Colonic mucosa (tissue), 4 donors: ENCODE measurements at regions not wholly inside any gene's neighbourhood (a gene's known extent, or its start where the extent isn't known, plus 50 kb on each side); places are given as distances from the start of the nearest gene placed in this dataset.

Source experiments
- DNase-seq: peaks from one replicate; pipeline ENCODE4 v3.0.0-alpha.2; 2020
- H3K27ac ChIP-seq: fragments of 200-600 bp; one replicate; pipeline ENCODE4 v1.8.0; 2021
- H3K27me3 ChIP-seq: fragments of 200-600 bp; one replicate; pipeline ENCODE4 v1.8.0; 2021
- H3K36me3 ChIP-seq: fragments of 200-600 bp; one replicate; pipeline ENCODE4 v1.8.0; 2021
- H3K4me1 ChIP-seq: fragments of 200-600 bp; one replicate; pipeline ENCODE4 v1.8.0; 2021; ENCODE audit warnings: mild to moderate bottlenecking
- H3K4me3 ChIP-seq: fragments of 200-600 bp; one replicate; pipeline ENCODE4 v1.8.0; 2021
- H3K9ac ChIP-seq, 2 donors: one replicate each; pipeline ENCODE4 v1.7.0; 2013; ENCODE audit warnings: control low read depth in 2 of 2, low read depth in 2 of 2, low read length in 2 of 2
- H3K9me3 ChIP-seq: fragments of 200-600 bp; one replicate; pipeline ENCODE4 v1.8.0; 2021
- intact Hi-C: fragments of 100-400 bp; cut with DNase I; formaldehyde crosslinking; loops from one replicate; pipeline ENCODE4 v1.14.1; 2022
- TF ChIP-seq, protein P1 (sequence below): fragments of 200-600 bp; IDR thresholded peaks from one replicate; pipeline ENCODE4 v1.8.0; 2022; ENCODE audit warnings: antibody characterized with exemption, mild to moderate bottlenecking
- donor health status: healthy.
- donor health status: DM: no; HTN: no; CAD: no.
- donor health status: DM: no; HTN: no; CAD: no.

DNA sequence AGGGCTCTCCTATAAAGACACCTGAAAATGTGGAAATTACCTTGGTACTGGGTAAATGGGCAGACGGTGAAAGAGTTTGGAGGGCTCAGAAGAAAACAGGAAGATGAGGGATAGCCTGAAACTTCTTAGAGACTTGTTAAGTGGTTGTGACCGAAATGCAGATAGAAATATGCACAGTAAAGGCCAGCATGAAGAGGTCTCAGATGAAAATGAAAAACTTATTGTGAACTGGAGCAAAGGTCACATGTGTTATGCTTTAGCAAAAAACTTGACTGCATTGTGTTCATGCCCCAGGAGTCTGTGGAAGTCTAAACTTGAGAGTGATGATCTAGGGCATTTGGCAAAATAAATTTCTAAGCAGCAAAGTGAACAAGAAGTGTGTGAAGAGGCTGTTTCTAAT, 137.1 kb downstream of the CBLN2 start:
- no peak overlapping the region for H3K4me3 ChIP-seq
- intact Hi-C loops, result no loop called here
- H3K9ac ChIP-seq, result no peak overlapping the region
- H3K36me3 ChIP-seq, result no peaks in the 10 kb centered on the region
- H3K27ac ChIP-seq, result no peak overlapping the region
- H3K27me3 ChIP-seq, result no peaks in the 10 kb centered on the region
- DNase-seq, result no peak
- TF ChIP-seq, protein P1, sequence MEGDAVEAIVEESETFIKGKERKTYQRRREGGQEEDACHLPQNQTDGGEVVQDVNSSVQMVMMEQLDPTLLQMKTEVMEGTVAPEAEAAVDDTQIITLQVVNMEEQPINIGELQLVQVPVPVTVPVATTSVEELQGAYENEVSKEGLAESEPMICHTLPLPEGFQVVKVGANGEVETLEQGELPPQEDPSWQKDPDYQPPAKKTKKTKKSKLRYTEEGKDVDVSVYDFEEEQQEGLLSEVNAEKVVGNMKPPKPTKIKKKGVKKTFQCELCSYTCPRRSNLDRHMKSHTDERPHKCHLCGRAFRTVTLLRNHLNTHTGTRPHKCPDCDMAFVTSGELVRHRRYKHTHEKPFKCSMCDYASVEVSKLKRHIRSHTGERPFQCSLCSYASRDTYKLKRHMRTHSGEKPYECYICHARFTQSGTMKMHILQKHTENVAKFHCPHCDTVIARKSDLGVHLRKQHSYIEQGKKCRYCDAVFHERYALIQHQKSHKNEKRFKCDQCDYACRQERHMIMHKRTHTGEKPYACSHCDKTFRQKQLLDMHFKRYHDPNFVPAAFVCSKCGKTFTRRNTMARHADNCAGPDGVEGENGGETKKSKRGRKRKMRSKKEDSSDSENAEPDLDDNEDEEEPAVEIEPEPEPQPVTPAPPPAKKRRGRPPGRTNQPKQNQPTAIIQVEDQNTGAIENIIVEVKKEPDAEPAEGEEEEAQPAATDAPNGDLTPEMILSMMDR, result no peak
- H3K4me1 ChIP-seq, result no peaks in the 10 kb centered on the region
- no peaks in the 10 kb centered on the region for H3K9me3 ChIP-seq

DNA sequence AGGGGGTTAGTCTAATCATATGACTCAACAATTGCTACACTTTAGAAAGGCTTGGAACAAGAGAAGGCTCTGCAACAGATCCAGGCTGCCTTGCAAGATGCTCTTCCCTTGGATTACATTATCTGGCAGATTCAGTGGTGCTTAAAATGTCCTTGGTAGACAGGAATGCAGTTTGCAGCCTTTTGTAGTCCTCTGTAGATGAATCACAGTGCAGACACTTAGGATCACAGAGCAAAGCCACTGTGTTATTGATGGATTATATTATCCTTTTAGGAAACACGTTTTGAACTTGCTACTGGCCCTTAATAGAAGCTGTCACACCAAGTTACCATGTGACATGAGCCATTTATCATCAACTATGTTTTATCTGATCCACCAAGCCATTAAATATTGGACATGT, 152.2 kb downstream of the CBLN2 start:
- H3K36me3 ChIP-seq, result no peaks in the 10 kb centered on the region
- H3K27ac ChIP-seq, result no peak overlapping the region
- H3K4me1 ChIP-seq, result no peaks in the 10 kb centered on the region
- intact Hi-C loops, result no loop called here
- no peak overlapping the region for H3K9ac ChIP-seq
- no peaks in the 10 kb centered on the region for H3K9me3 ChIP-seq
- DNase-seq, result no peak
- TF ChIP-seq, protein P1, result no peak
- H3K4me3 ChIP-seq, result no peak overlapping the region
- no peaks in the 10 kb centered on the region for H3K27me3 ChIP-seq

DNA sequence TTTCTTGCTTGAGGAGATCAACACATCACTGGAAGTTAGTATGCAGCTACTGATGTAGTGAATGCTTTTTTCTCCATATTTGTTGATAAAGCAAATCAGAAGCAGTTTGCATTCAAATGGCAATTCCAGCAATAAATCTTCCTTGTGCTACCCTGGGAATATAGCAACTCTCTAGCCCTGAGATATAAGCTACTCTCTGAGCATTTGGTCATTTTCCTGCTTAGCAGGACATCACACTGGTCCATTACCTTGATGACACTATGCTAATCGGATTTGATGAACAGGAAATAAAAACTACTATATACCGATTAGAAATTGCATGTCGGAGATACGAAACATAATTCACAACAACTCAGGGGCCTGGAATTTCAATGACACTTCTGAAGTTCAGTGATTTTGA, 152.7 kb downstream of the CBLN2 start:
- intact Hi-C loops, result no loop called here
- Histone ChIP-seq H3K27ac (no peak overlapping the region), H3K4me3 (no peak overlapping the region), H3K36me3 (no peaks in the 10 kb centered on the region), H3K4me1 (no peaks in the 10 kb centered on the region), H3K9ac (no peak overlapping the region), H3K27me3 (no peaks in the 10 kb centered on the region), H3K9me3 (no peaks in the 10 kb centered on the region)
- DNase-seq, result no peak
- TF ChIP-seq, protein P1, result no peak

DNA sequence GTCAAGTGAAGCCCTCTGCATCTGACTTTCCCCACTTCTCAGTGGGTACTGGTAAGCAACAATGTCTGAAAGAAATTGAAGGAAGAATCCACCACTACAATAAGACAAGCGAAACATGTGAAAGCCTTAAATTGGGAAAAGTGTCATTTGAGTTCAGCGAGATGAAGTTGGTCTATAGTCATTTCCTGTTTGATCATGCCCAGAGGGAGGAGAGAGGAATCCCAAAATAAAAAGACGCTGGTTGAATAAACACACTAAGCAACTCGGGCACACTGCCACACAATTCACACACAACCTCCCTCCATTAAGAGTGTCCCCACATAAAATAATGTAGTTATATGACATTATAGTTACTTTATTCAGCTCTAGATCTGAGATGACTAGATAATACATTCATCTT, 166.1 kb downstream of the CBLN2 start:
- H3K9ac ChIP-seq, result no peak overlapping the region
- H3K36me3 ChIP-seq, result no peaks in the 10 kb centered on the region
- no peak overlapping the region for H3K4me3 ChIP-seq
- TF ChIP-seq, protein P1, result no peak
- H3K27me3 ChIP-seq, result no peaks in the 10 kb centered on the region
- intact Hi-C loops, result no loop called here
- no peaks in the 10 kb centered on the region for H3K4me1 ChIP-seq
- no peaks in the 10 kb centered on the region for H3K9me3 ChIP-seq
- DNase-seq, result no peak
- H3K27ac ChIP-seq, result no peak overlapping the region

DNA sequence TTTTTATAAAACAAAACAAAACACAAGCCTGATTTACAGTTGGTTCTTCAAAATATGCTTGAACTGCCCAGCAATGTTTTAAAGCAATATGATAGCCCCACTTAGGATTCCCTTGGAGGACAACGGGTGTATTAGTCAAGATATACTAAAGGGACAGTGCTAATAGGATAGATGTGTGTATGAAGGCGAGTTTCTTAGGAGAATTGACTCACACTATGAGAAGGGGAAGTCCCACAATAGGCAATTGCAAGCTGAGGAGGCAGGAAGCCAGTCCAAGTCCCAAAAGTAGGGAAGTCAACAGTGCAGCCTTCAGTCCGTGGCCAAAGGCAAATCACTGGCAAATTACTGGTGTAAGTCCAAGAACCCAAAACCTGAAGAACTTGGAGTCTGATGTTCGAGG, 167.9 kb downstream of the CBLN2 start:
- H3K27me3 ChIP-seq, result no peaks in the 10 kb centered on the region
- TF ChIP-seq, protein P1, result no peak
- H3K4me1 ChIP-seq, result no peaks in the 10 kb centered on the region
- H3K27ac ChIP-seq, result no peak overlapping the region
- no peak for DNase-seq
- intact Hi-C loops, result no loop called here
- no peak overlapping the region for H3K9ac ChIP-seq
- H3K9me3 ChIP-seq, result no peaks in the 10 kb centered on the region
- no peaks in the 10 kb centered on the region for H3K36me3 ChIP-seq
- no peak overlapping the region for H3K4me3 ChIP-seq

DNA sequence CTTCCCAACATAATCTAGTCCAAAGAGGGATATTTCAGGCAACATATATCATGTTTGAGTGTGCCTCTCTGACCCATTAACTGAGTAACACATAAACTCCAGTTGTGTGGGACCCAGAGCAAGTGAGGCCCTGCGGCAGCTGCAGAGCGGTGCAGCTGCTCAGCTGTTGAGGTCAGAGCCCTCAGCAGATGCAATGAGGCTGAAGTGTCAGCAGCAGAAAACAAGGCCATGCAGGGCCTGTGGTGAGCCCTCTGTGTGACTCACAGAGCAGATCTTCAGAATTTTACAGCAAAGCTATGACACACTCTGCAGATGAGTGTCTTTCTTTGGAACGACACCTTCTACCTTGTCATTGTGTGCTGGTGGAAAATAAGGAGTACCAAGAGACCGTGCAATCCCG, 168.5 kb downstream of the CBLN2 start:
- Histone ChIP-seq H3K9ac (no peak overlapping the region), H3K36me3 (no peaks in the 10 kb centered on the region), H3K27ac (no peak overlapping the region), H3K27me3 (no peaks in the 10 kb centered on the region), H3K4me1 (no peaks in the 10 kb centered on the region), H3K4me3 (no peak overlapping the region), H3K9me3 (no peaks in the 10 kb centered on the region)
- intact Hi-C loops, result no loop called here
- no peak for DNase-seq
- TF ChIP-seq, protein P1, result no peak
